Middle frontal gyrus (tissue), 1 donor: ENCODE measurements at regions not wholly inside any gene's neighbourhood (a gene's known extent, or its start where the extent isn't known, plus 50 kb on each side); places are given as distances from the start of the nearest gene placed in this dataset.
A peak's percentile ranks its signal among the peaks of the same experiment; 100 is the strongest.
"Not testable (repeated sequence)": the region's sequence is repeated elsewhere in the genome, so short reads cannot be mapped to it uniquely, and the experiment has no call there.

Experiments used
- DNase-seq: peaks from one replicate; pipeline ENCODE4 v3.0.0-alpha.2; 2015; ENCODE audit warnings: low spot score; ENCODE audit errors: extremely low spot score

GRCh38 chr14:89469210-89470198, 52.5 kb upstream of the FOXN3 start:
- DNase-seq = peak; percentile 46

DNA sequence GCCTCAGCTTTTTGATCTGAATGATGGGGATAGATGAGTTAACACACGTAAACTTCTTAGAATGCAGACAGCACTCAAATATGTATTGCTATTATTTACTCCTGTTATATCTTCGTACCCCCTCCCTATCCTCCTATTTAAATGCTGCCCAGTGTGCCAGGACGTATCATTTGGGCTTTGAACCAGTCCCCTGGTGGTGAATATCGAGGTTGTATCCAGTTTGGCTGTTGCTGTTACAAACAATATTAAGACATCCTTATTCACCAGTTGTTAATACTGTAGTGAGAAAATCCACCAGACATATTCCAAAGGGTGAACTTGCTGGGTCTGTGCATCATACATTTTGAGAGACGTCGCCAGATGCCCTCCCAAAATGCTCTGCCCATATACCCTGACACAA, 51.5 kb upstream of the FOXN3 start:
- no peak for DNase-seq

GRCh38 chr14:89468030-89468429, 51.0 kb upstream of the FOXN3 start:
- DNase-seq = not testable (repeated sequence)

GRCh38 chr14:89466944-89467343, 49.9 kb upstream of the FOXN3 start:
- DNase-seq = no peak
